ENCODE measurements at regions not wholly inside any gene's neighbourhood (a gene's known extent, or its start where the extent isn't known, plus 50 kb on each side); places are given as distances from the start of the nearest gene placed in this dataset.

- ATAC-seq (replicated peaks; ENCODE audit: extremely low read depth, poor library complexity, severe bottlenecking) (no peak), DNase-seq (ENCODE audit: low spot score in 2 of 2) (no peak)
- no peak overlapping the region for H3K27ac Mint-ChIP-seq (ENCODE audit: low read depth)
- peaks cover 15% of the 10 kb centered on the region for H3K9me3 Mint-ChIP-seq
- H3K4me1 Mint-ChIP-seq: no peaks in the 10 kb centered on the region
- no peak overlapping the region for H3K4me3 Mint-ChIP-seq
- no peaks in the 10 kb centered on the region for H3K27me3 Mint-ChIP-seq
- no peaks in the 10 kb centered on the region for H3K36me3 Mint-ChIP-seq (ENCODE audit: insufficient read depth)
Observed at GRCh38 chr3:168817177-168817576, 721.5 kb upstream of the GOLIM4 start.

- ATAC-seq (replicated peaks; ENCODE audit: extremely low read depth, poor library complexity, severe bottlenecking) (no peak), DNase-seq (ENCODE audit: low spot score in 2 of 2) (no peak)
- Mint-ChIP-seq H3K4me1 (no peaks in the 10 kb centered on the region), H3K36me3 (ENCODE audit: insufficient read depth) (no peaks in the 10 kb centered on the region), H3K27ac (ENCODE audit: low read depth) (no peak overlapping the region), H3K9me3 (peaks cover 15% of the 10 kb centered on the region), H3K27me3 (no peaks in the 10 kb centered on the region), H3K4me3 (no peak overlapping the region)
Observed at GRCh38 chr3:168815946-168816345, 720.2 kb upstream of the GOLIM4 start.

- Mint-ChIP-seq H3K4me1 (no peaks in the 10 kb centered on the region), H3K9me3 (peaks cover 10% of the 10 kb centered on the region), H3K36me3 (ENCODE audit: insufficient read depth) (no peaks in the 10 kb centered on the region), H3K27ac (ENCODE audit: low read depth) (no peak overlapping the region), H3K4me3 (no peak overlapping the region), H3K27me3 (no peaks in the 10 kb centered on the region)
- DNase-seq (ENCODE audit: low spot score in 2 of 2) (no peak), ATAC-seq (replicated peaks; ENCODE audit: extremely low read depth, poor library complexity, severe bottlenecking) (no peak)
Observed at GRCh38 chr3:168813225-168813802, 717.6 kb upstream of the GOLIM4 start.

DNA sequence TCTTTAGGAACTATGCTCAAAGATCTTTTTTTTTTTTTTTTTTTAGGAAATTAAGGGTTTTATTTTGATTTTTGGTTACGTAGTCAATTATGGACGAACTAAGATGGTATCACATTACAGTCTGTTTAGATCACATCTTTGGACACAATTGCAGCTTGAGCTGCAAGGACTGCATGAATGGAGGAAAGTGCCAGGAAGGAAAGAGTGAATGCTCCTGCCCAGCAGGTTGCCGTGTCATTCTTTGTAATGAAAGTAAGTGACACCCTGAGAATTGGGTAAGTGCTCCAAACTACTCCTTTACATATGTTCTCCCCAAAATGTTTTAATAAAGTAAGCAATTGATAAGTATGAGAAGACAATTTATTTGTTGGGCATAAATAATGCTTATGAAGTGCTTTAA, 716.5 kb upstream of the GOLIM4 start:
- Mint-ChIP-seq H3K36me3 (ENCODE audit: insufficient read depth) (no peaks in the 10 kb centered on the region), H3K27me3 (no peaks in the 10 kb centered on the region), H3K4me1 (no peaks in the 10 kb centered on the region), H3K27ac (ENCODE audit: low read depth) (no peak overlapping the region), H3K4me3 (no peak overlapping the region), H3K9me3 (peaks cover 9% of the 10 kb centered on the region)
- DNase-seq (ENCODE audit: low spot score in 2 of 2) (no peak), ATAC-seq (replicated peaks; ENCODE audit: extremely low read depth, poor library complexity, severe bottlenecking) (no peak)

GRCh38 chr3:168808596-168808995, 712.9 kb upstream of the GOLIM4 start:
- H3K4me1 Mint-ChIP-seq: no peaks in the 10 kb centered on the region
- H3K9me3 Mint-ChIP-seq: no peaks in the 10 kb centered on the region
- ATAC-seq (replicated peaks; ENCODE audit: extremely low read depth, poor library complexity, severe bottlenecking) (no peak), DNase-seq (ENCODE audit: low spot score in 2 of 2) (no peak)
- H3K4me3 Mint-ChIP-seq: no peak overlapping the region
- H3K27ac Mint-ChIP-seq (ENCODE audit: low read depth): no peak overlapping the region
- H3K27me3 Mint-ChIP-seq: no peaks in the 10 kb centered on the region
- H3K36me3 Mint-ChIP-seq (ENCODE audit: insufficient read depth): no peaks in the 10 kb centered on the region

GRCh38 chr3:168807448-168807847, 711.7 kb upstream of the GOLIM4 start:
- no peak for DNase-seq (ENCODE audit: low spot score in 2 of 2)
- Mint-ChIP-seq H3K36me3 (ENCODE audit: insufficient read depth) (no peaks in the 10 kb centered on the region), H3K27ac (ENCODE audit: low read depth) (no peak overlapping the region), H3K4me1 (no peaks in the 10 kb centered on the region), H3K9me3 (no peaks in the 10 kb centered on the region), H3K4me3 (no peak overlapping the region), H3K27me3 (no peaks in the 10 kb centered on the region)
- no peak for ATAC-seq (replicated peaks; ENCODE audit: extremely low read depth, poor library complexity, severe bottlenecking)

DNA sequence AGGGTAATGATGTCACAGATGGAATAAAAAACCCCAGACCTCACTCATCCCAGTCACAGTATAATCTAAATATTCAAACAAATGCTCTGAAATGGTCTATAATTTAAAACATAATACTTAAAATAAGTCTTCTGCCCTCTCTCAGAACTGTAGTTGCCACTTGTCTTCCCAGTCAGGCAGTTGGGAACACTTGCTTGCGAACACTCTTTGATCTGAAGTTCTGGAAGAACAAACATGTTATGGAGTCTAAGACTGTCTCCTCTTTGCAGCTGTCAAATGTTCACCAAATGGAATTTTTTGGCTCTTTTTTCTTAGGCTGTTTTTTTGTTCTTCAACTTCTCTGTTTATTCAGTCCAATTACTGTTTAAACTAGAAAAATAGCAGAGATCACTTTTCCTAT, 711.1 kb upstream of the GOLIM4 start:
- ATAC-seq (replicated peaks; ENCODE audit: extremely low read depth, poor library complexity, severe bottlenecking) (no peak), DNase-seq (ENCODE audit: low spot score in 2 of 2) (no peak)
- no peak overlapping the region for H3K27ac Mint-ChIP-seq (ENCODE audit: low read depth)
- no peaks in the 10 kb centered on the region for H3K36me3 Mint-ChIP-seq (ENCODE audit: insufficient read depth)
- no peak overlapping the region for H3K4me3 Mint-ChIP-seq
- H3K27me3 Mint-ChIP-seq: no peaks in the 10 kb centered on the region
- no peaks in the 10 kb centered on the region for H3K9me3 Mint-ChIP-seq
- H3K4me1 Mint-ChIP-seq: no peaks in the 10 kb centered on the region

DNA sequence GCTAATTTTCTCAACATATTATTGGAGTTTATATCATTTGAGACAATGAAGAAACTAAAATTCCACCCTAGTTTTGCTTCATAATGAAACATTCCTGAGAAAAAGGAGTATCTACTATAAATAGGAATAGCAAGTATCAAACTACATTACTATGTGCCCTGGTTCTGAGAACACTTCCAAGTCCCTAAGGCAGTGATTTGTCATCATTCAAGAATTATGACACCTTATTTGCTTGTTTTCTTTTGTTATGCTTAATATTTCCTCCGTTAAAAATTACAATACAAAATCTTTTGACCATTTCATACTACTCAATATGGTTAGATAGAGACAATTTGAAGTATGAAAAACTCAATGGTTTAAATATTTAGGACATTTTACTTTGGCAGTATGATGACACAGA, 707.8 kb upstream of the GOLIM4 start:
- H3K9me3 Mint-ChIP-seq: peaks cover 4% of the 10 kb centered on the region
- no peak for DNase-seq (ENCODE audit: low spot score in 2 of 2)
- ATAC-seq (replicated peaks; ENCODE audit: extremely low read depth, poor library complexity, severe bottlenecking): no peak
- no peak overlapping the region for H3K4me3 Mint-ChIP-seq
- H3K4me1 Mint-ChIP-seq: no peaks in the 10 kb centered on the region
- H3K27ac Mint-ChIP-seq (ENCODE audit: low read depth): no peak overlapping the region
- no peaks in the 10 kb centered on the region for H3K36me3 Mint-ChIP-seq (ENCODE audit: insufficient read depth)
- H3K27me3 Mint-ChIP-seq: no peaks in the 10 kb centered on the region

- Mint-ChIP-seq H3K9me3 (peaks cover 5% of the 10 kb centered on the region), H3K36me3 (ENCODE audit: insufficient read depth) (no peaks in the 10 kb centered on the region), H3K27ac (ENCODE audit: low read depth) (no peak overlapping the region), H3K4me1 (no peaks in the 10 kb centered on the region), H3K27me3 (no peaks in the 10 kb centered on the region), H3K4me3 (no peak overlapping the region)
- DNase-seq (ENCODE audit: low spot score in 2 of 2): no peak
- ATAC-seq (replicated peaks; ENCODE audit: extremely low read depth, poor library complexity, severe bottlenecking): no peak
Observed at GRCh38 chr3:168802766-168803165, 707.0 kb upstream of the GOLIM4 start.

DNA sequence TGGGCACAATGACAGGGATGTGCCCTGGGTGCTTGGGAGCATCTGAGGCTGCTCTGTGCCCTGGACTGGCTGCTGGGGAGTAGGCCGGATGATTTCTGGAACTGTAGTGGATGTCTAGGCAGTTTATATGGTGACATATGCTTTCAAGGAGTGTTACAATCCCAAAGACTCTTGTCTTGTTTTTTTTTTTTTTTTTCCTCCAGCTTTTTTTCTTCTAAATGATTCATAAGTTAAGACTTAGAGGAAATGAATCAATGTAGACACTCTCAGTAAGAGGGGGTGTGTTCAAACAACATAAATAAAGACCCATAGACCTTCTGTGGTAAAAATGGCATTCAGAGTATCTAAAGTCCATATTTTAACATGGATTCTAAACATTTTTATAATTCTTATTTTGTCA, 706.1 kb upstream of the GOLIM4 start:
- H3K4me1 Mint-ChIP-seq: no peaks in the 10 kb centered on the region

GRCh38 chr3:168796339-168796738, 700.6 kb upstream of the GOLIM4 start:
- H3K9me3 Mint-ChIP-seq: peaks cover 8% of the 10 kb centered on the region
- DNase-seq (ENCODE audit: low spot score in 2 of 2) (no peak), ATAC-seq (replicated peaks; ENCODE audit: extremely low read depth, poor library complexity, severe bottlenecking) (no peak)
- H3K27me3 Mint-ChIP-seq: no peaks in the 10 kb centered on the region
- no peaks in the 10 kb centered on the region for H3K4me1 Mint-ChIP-seq
- no peak overlapping the region for H3K4me3 Mint-ChIP-seq
- H3K36me3 Mint-ChIP-seq (ENCODE audit: insufficient read depth): no peaks in the 10 kb centered on the region
- H3K27ac Mint-ChIP-seq (ENCODE audit: low read depth): no peak overlapping the region

More for the DNA sequence above, 706.1 kb upstream of the GOLIM4 start:
- H3K4me3 Mint-ChIP-seq: no peak overlapping the region
- ATAC-seq (replicated peaks; ENCODE audit: extremely low read depth, poor library complexity, severe bottlenecking) (no peak), DNase-seq (ENCODE audit: low spot score in 2 of 2) (no peak)
- H3K27ac Mint-ChIP-seq (ENCODE audit: low read depth): no peak overlapping the region
- no peaks in the 10 kb centered on the region for H3K36me3 Mint-ChIP-seq (ENCODE audit: insufficient read depth)
- no peaks in the 10 kb centered on the region for H3K27me3 Mint-ChIP-seq
- peaks cover 5% of the 10 kb centered on the region for H3K9me3 Mint-ChIP-seq

- no peaks in the 10 kb centered on the region for H3K4me1 Mint-ChIP-seq
- DNase-seq (ENCODE audit: low spot score in 2 of 2): no peak
- no peak overlapping the region for H3K27ac Mint-ChIP-seq (ENCODE audit: low read depth)
- H3K9me3 Mint-ChIP-seq: peaks cover 22% of the 10 kb centered on the region
- H3K36me3 Mint-ChIP-seq (ENCODE audit: insufficient read depth): no peaks in the 10 kb centered on the region
- no peak overlapping the region for H3K4me3 Mint-ChIP-seq
- H3K27me3 Mint-ChIP-seq: no peaks in the 10 kb centered on the region
- no peak for ATAC-seq (replicated peaks; ENCODE audit: extremely low read depth, poor library complexity, severe bottlenecking)
Observed at GRCh38 chr3:168794427-168794826, 698.7 kb upstream of the GOLIM4 start.

- no peak overlapping the region for H3K4me3 Mint-ChIP-seq
- H3K27me3 Mint-ChIP-seq: no peaks in the 10 kb centered on the region
- DNase-seq (ENCODE audit: low spot score in 2 of 2) (no peak), ATAC-seq (replicated peaks; ENCODE audit: extremely low read depth, poor library complexity, severe bottlenecking) (no peak)
- no peak overlapping the region for H3K27ac Mint-ChIP-seq (ENCODE audit: low read depth)
- H3K36me3 Mint-ChIP-seq (ENCODE audit: insufficient read depth): no peaks in the 10 kb centered on the region
- peaks cover 16% of the 10 kb centered on the region for H3K9me3 Mint-ChIP-seq
- no peaks in the 10 kb centered on the region for H3K4me1 Mint-ChIP-seq
Observed at GRCh38 chr3:168782193-168782592, 686.5 kb upstream of the GOLIM4 start.

Measured in central memory CD8-positive, alpha-beta T cell (primary cell).